Naive B cell (primary cell): ENCODE measurements at regions not wholly inside any gene's neighbourhood (a gene's known extent, or its start where the extent isn't known, plus 50 kb on each side); places are given as distances from the start of the nearest gene placed in this dataset.
"Not testable (repeated sequence)": the region's sequence is repeated elsewhere in the genome, so short reads cannot be mapped to it uniquely, and the experiment has no call there.

Source experiments
- ATAC-seq, 2 donors: fragments of 150-1000 bp; cut with Tn5 transposase; 2 replicates each; pipeline ENCODE4 v1.10.0; 2021; ENCODE audit warnings: low read depth in 2 of 2, mild to moderate bottlenecking in 2 of 2, moderate library complexity in 2 of 2
- DNase-seq: peaks from one replicate; pipeline ENCODE4 v3.0.0; 2022
- H3K27ac Mint-ChIP-seq, 6 donors: one replicate each; pipeline ENCODE4 v1.8.0; 2020 to 2022; ENCODE audit warnings: mild to moderate bottlenecking in 6 of 6, mixed read lengths in 6 of 6, moderate library complexity in 5 of 6, inconsistent platforms in 2 of 6
- H3K27me3 Mint-ChIP-seq, 3 donors: one replicate each; pipeline ENCODE4 v1.8.0; 2021 to 2022; ENCODE audit warnings: mixed read lengths in 3 of 3, mild to moderate bottlenecking in 1 of 3
- H3K36me3 Mint-ChIP-seq, 2 donors: one replicate each; pipeline ENCODE4 v1.8.0; 2020 to 2022; ENCODE audit warnings: mixed read lengths in 2 of 2, inconsistent platforms in 1 of 2, mild to moderate bottlenecking in 1 of 2
- H3K4me1 Mint-ChIP-seq, 3 donors: one replicate each; pipeline ENCODE4 v1.8.0; 2020 to 2022; ENCODE audit warnings: mixed read lengths in 3 of 3, inconsistent platforms in 1 of 3, mild to moderate bottlenecking in 1 of 3, moderate library complexity in 1 of 3
- H3K4me3 Mint-ChIP-seq, 8 donors: one replicate each; pipeline ENCODE4 v1.8.0; 2020 to 2022; ENCODE audit warnings: mild to moderate bottlenecking in 8 of 8, mixed read lengths in 8 of 8, moderate library complexity in 8 of 8, inconsistent platforms in 2 of 8
- H3K9me3 Mint-ChIP-seq, 7 donors: one replicate each; pipeline ENCODE4 v1.8.0; 2020 to 2022; ENCODE audit warnings: mixed read lengths in 7 of 7, mild to moderate bottlenecking in 5 of 7, inconsistent platforms in 2 of 7, moderate library complexity in 1 of 7

- peaks cover 10 to 39% (median 28%) of the 10 kb centered on the region in 3 donors for H3K4me1 Mint-ChIP-seq
- H3K27me3 Mint-ChIP-seq, H3K4me3 Mint-ChIP-seq, H3K36me3 Mint-ChIP-seq, H3K9me3 Mint-ChIP-seq, ATAC-seq, H3K27ac Mint-ChIP-seq, DNase-seq: not testable (repeated sequence)
Observed at GRCh38 chr20:53663521-53663920, 69.9 kb upstream of the ZNF217 start.

- Mint-ChIP-seq H3K27me3 (no peaks in the 10 kb centered on the region), H3K4me1 (peaks cover 19 to 48% (median 37%) of the 10 kb centered on the region in 3 donors), H3K27ac (peak overlapping the region in 1 of 6 donors; percentile 87), H3K9me3 (no peaks in the 10 kb centered on the region), H3K4me3 (peak overlapping the region in 3 of 8 donors; percentile 18 to 53 (median 39)), H3K36me3 (no peaks in the 10 kb centered on the region)
- ATAC-seq (no peak), DNase-seq (no peak)
Observed at GRCh38 chr20:53662595-53662994, 69.0 kb upstream of the ZNF217 start.

GRCh38 chr20:53660947-53661381 is 67.3 kb upstream of the ZNF217 start:
- H3K36me3 Mint-ChIP-seq = no peaks in the 10 kb centered on the region

GRCh38 chr20:53660078-53660909 is 66.7 kb upstream of the ZNF217 start:
- no peaks in the 10 kb centered on the region for H3K27me3 Mint-ChIP-seq
- H3K9me3 Mint-ChIP-seq = no peaks in the 10 kb centered on the region
- peak overlapping the region; percentile 81 to 94 (median 92) for H3K4me3 Mint-ChIP-seq
- no peaks in the 10 kb centered on the region for H3K36me3 Mint-ChIP-seq
- H3K4me1 Mint-ChIP-seq = peaks cover 28 to 71% (median 57%) of the 10 kb centered on the region in 3 donors
- ATAC-seq (peak; percentile 38 to 56), DNase-seq (no peak)
- peak overlapping the region in 5 of 6 donors; percentile 59 to 96 (median 85) for H3K27ac Mint-ChIP-seq

More at GRCh38 chr20:53660947-53661381, 67.3 kb upstream of the ZNF217 start:
- Mint-ChIP-seq H3K4me3 (peak overlapping the region; percentile 81 to 94 (median 92)), H3K27ac (peak overlapping the region in 5 of 6 donors; percentile 41 to 96 (median 82)), H3K27me3 (no peaks in the 10 kb centered on the region), H3K9me3 (no peaks in the 10 kb centered on the region), H3K4me1 (peaks cover 26 to 65% (median 52%) of the 10 kb centered on the region in 3 donors)
- DNase-seq (no peak), ATAC-seq (no peak)

GRCh38 chr20:53658973-53659372 is 65.3 kb upstream of the ZNF217 start:
- no peaks in the 10 kb centered on the region for H3K9me3 Mint-ChIP-seq
- H3K27me3 Mint-ChIP-seq = no peaks in the 10 kb centered on the region
- peaks cover 32 to 77% (median 61%) of the 10 kb centered on the region in 3 donors for H3K4me1 Mint-ChIP-seq
- no peak for ATAC-seq
- peak overlapping the region in 5 of 8 donors; percentile 9 to 77 (median 42) for H3K4me3 Mint-ChIP-seq
- H3K36me3 Mint-ChIP-seq = no peaks in the 10 kb centered on the region
- H3K27ac Mint-ChIP-seq = no peak overlapping the region
- no peak for DNase-seq

GRCh38 chr20:53658322-53658721 is 64.7 kb upstream of the ZNF217 start:
- DNase-seq = no peak
- Mint-ChIP-seq H3K36me3 (no peaks in the 10 kb centered on the region), H3K9me3 (no peaks in the 10 kb centered on the region), H3K27ac (peak overlapping the region in 2 of 6 donors; percentile 4 to 18), H3K4me3 (peak overlapping the region in 2 of 8 donors; percentile 69 to 77), H3K27me3 (no peaks in the 10 kb centered on the region), H3K4me1 (peaks cover 33 to 80% (median 62%) of the 10 kb centered on the region in 3 donors)
- ATAC-seq = no peak

- peaks cover 39 to 83% (median 68%) of the 10 kb centered on the region in 3 donors for H3K4me1 Mint-ChIP-seq
- no peaks in the 10 kb centered on the region for H3K36me3 Mint-ChIP-seq
- H3K9me3 Mint-ChIP-seq = no peaks in the 10 kb centered on the region
- H3K27me3 Mint-ChIP-seq = no peaks in the 10 kb centered on the region
- ATAC-seq = no peak
- no peak for DNase-seq
- peak overlapping the region in 4 of 8 donors; percentile 17 to 69 (median 47) for H3K4me3 Mint-ChIP-seq
- H3K27ac Mint-ChIP-seq = peak overlapping the region in 5 of 6 donors; percentile 28 to 90 (median 81)
Observed at GRCh38 chr20:53657732-53658131, 64.1 kb upstream of the ZNF217 start.

- Mint-ChIP-seq H3K4me3 (peak overlapping the region in 5 of 8 donors; percentile 30 to 69 (median 47)), H3K27ac (peak overlapping the region in 5 of 6 donors; percentile 28 to 90 (median 88)), H3K4me1 (peaks cover 43 to 84% (median 72%) of the 10 kb centered on the region in 3 donors), H3K9me3 (no peaks in the 10 kb centered on the region), H3K27me3 (no peaks in the 10 kb centered on the region), H3K36me3 (no peaks in the 10 kb centered on the region)
- ATAC-seq (peak in 1 of 2 donors; percentile 13), DNase-seq (no peak)
Observed at GRCh38 chr20:53657279-53657678, 63.6 kb upstream of the ZNF217 start.

GRCh38 chr20:53656293-53657202 is 62.9 kb upstream of the ZNF217 start:
- Mint-ChIP-seq H3K4me1 (peaks cover 48 to 85% (median 73%) of the 10 kb centered on the region in 3 donors), H3K36me3 (no peaks in the 10 kb centered on the region), H3K27me3 (no peaks in the 10 kb centered on the region), H3K9me3 (no peaks in the 10 kb centered on the region), H3K4me3 (peak overlapping the region in 4 of 8 donors; percentile 10 to 83 (median 56)), H3K27ac (peak overlapping the region in 5 of 6 donors; percentile 28 to 90 (median 81))
- DNase-seq (no peak), ATAC-seq (no peak)

GRCh38 chr20:53655625-53656292 is 62.1 kb upstream of the ZNF217 start:
- Mint-ChIP-seq H3K9me3 (no peaks in the 10 kb centered on the region), H3K27ac (peak overlapping the region; percentile 28 to 87 (median 69)), H3K4me1 (peaks cover 43 to 80% (median 65%) of the 10 kb centered on the region in 3 donors), H3K27me3 (no peaks in the 10 kb centered on the region), H3K4me3 (peak overlapping the region; percentile 48 to 87 (median 72)), H3K36me3 (no peaks in the 10 kb centered on the region)
- no peak for ATAC-seq
- DNase-seq = no peak

- Mint-ChIP-seq H3K4me1 (peaks cover 41 to 74% (median 59%) of the 10 kb centered on the region in 3 donors), H3K27me3 (no peaks in the 10 kb centered on the region), H3K27ac (peak overlapping the region; percentile 28 to 87 (median 69)), H3K36me3 (no peaks in the 10 kb centered on the region), H3K4me3 (peak overlapping the region; percentile 70 to 87 (median 78)), H3K9me3 (no peaks in the 10 kb centered on the region)
- DNase-seq (peak; percentile 52), ATAC-seq (peak; percentile 75)
Observed at GRCh38 chr20:53654932-53655624, 61.4 kb upstream of the ZNF217 start.

GRCh38 chr20:53654521-53654920 is 60.9 kb upstream of the ZNF217 start:
- H3K9me3 Mint-ChIP-seq, ATAC-seq, H3K27me3 Mint-ChIP-seq, DNase-seq, H3K36me3 Mint-ChIP-seq: not testable (repeated sequence)
- Mint-ChIP-seq H3K4me3 (peak overlapping the region in 4 of 8 donors; percentile 10 to 84 (median 65)), H3K4me1 (peaks cover 38 to 70% (median 54%) of the 10 kb centered on the region in 3 donors), H3K27ac (peak overlapping the region in 3 of 6 donors; percentile 61 to 65 (median 62))
